Loucy (cell line): ENCODE measurements at regions not wholly inside any gene's neighbourhood (a gene's known extent, or its start where the extent isn't known, plus 50 kb on each side); places are given as distances from the start of the nearest gene placed in this dataset.

Source experiments
- EZH2phosphoT487 ChIP-seq: fragments of 200-600 bp; IDR thresholded peaks from 2 replicates; pipeline ENCODE4 v1.6.1; 2018; ENCODE audit warnings: antibody characterized with exemption, mild to moderate bottlenecking, moderate library complexity, borderline replicate concordance
- TF ChIP-seq, protein P1 (sequence below): fragments of 200-600 bp; sonication (generic); conservative IDR thresholded peaks from 2 replicates; pipeline ENCODE4 v1.5.1; 2014; ENCODE audit warnings: mild to moderate bottlenecking, antibody characterized with exemption, low read length

DNA sequence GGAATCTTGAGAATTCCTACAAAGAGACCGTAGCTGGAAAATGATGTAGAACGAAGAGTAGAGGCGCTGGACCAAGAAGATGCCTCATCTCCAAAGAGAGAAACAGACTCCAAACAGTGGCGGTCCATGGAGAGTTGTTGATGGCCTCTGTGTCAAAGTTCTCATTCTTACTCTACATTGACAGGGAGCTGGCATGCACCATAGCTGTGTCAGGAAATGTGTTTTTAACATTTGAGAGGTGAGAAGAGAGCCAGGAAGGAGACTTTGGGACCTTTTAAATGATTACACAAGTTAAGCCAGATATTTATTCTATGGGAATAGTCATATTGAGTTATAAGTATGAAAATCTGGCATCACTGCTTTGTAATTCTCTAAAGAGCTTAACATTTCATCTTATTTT lies 61.5 kb upstream of the FERD3L start:
- TF ChIP-seq, protein P1, sequence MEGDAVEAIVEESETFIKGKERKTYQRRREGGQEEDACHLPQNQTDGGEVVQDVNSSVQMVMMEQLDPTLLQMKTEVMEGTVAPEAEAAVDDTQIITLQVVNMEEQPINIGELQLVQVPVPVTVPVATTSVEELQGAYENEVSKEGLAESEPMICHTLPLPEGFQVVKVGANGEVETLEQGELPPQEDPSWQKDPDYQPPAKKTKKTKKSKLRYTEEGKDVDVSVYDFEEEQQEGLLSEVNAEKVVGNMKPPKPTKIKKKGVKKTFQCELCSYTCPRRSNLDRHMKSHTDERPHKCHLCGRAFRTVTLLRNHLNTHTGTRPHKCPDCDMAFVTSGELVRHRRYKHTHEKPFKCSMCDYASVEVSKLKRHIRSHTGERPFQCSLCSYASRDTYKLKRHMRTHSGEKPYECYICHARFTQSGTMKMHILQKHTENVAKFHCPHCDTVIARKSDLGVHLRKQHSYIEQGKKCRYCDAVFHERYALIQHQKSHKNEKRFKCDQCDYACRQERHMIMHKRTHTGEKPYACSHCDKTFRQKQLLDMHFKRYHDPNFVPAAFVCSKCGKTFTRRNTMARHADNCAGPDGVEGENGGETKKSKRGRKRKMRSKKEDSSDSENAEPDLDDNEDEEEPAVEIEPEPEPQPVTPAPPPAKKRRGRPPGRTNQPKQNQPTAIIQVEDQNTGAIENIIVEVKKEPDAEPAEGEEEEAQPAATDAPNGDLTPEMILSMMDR = no peak
- TF ChIP-seq EZH2phosphoT487 = no peak
